ENCODE measurements at regions not wholly inside any gene's neighbourhood (a gene's known extent, or its start where the extent isn't known, plus 50 kb on each side); places are given as distances from the start of the nearest gene placed in this dataset.

DNA sequence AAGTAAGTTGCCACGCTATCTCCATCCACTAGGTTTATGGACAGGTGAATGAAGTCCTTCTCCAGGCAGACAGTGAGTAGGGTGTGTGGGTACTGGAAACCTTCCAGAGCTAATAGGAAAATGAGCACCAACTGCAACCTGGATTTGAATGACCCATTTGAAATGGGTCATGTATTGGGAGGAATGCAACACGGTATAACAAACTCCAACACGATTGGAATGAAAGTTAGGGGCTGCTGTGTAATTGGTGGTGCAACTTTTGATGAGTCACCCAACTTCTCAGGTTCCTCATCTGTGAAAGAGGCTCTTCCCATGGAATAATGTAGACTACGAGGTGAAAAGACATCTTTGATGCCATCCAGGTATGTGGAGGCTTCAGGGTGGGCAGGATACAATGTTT, 241.4 kb upstream of the PODXL start:
- DNase-seq (ENCODE audit: extremely low spot score), result no peak
- ChIA-PET CTCF (no interaction called here), POLR2A (no interaction called here)
- TF ChIP-seq LEF1 (IDR thresholded peaks at IDR 0.05; ENCODE audit: borderline replicate concordance) (no peak), BHLHE40 (IDR thresholded peaks at IDR 0.05; ENCODE audit: borderline replicate concordance) (no peak)

DNA sequence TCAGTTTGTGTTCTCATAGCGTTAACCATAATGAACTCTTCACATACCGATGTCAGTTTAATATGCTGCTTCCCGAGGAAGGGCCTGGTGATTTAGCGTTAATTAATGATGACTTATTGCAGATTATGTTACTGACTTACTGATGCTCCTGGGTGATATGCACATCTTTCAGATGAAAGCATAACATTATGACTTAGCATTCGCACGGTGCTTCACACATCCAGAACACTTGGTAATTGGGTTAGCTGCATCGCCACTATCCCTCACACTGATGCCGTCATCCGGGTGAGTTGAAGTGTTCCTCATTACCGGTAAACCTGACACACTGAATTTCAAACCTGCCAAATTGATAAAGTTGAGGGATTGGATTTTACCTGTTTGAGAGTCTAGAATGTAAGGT, 239.0 kb upstream of the PODXL start:
- no peak for DNase-seq (ENCODE audit: extremely low spot score)

DNA sequence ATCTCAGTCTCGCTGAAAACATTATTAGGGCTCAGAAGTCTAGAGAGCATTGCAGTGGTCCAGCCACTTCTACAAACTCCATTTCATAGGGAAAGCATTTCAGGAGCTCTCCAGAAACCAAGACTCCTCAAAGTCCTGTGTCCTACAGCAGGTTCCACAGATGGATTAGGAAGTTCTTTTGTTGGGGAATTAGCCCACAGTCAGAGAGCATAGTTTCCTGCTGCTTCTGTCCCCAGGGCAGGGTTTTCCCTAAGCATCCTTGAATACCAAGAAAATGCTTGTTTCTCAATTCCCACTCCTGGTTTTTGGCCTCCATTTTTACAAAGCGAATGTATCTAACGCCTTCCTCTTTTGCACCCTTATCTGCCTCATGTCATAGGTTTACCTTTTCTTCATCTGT, 235.9 kb upstream of the PODXL start:
- ChIA-PET POLR2A (no interaction called here), CTCF (no interaction called here)
- DNase-seq (ENCODE audit: extremely low spot score), result no peak
- no peak for TF ChIP-seq TARDBP (IDR thresholded peaks at IDR 0.05)
- TF ChIP-seq, protein P1, sequence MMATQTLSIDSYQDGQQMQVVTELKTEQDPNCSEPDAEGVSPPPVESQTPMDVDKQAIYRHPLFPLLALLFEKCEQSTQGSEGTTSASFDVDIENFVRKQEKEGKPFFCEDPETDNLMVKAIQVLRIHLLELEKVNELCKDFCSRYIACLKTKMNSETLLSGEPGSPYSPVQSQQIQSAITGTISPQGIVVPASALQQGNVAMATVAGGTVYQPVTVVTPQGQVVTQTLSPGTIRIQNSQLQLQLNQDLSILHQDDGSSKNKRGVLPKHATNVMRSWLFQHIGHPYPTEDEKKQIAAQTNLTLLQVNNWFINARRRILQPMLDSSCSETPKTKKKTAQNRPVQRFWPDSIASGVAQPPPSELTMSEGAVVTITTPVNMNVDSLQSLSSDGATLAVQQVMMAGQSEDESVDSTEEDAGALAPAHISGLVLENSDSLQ (IDR thresholded peaks at IDR 0.05), result no peak
- TF ChIP-seq L3MBTL2 (conservative IDR thresholded peaks at IDR 0.05), result no peak
- TF ChIP-seq LEF1 (IDR thresholded peaks at IDR 0.05; ENCODE audit: borderline replicate concordance), result no peak

More for the DNA sequence above, 239.0 kb upstream of the PODXL start:
- ChIA-PET POLR2A (no interaction called here), CTCF (no interaction called here)
- TF ChIP-seq, protein P1 (IDR thresholded peaks at IDR 0.05), result no peak
- TF ChIP-seq TARDBP (IDR thresholded peaks at IDR 0.05), result no peak

DNA sequence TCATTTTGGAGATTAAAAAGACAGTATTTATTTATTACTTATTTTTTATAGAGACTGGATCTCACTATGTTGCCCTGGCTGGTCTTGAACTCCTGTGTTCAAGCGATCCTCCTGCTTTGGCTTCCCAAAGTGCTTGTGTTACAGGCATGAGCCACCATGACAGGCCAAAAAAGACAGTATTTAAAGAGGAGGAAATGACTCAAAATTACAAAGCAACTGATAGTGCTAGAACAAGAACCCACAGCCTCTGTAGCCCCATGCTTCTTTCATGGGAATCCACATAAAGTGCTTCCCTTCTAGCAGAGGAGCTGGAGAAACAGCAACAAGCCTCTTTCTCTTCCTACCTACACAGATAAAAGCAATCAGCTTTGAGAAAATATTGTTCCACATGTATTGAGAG, 230.7 kb upstream of the PODXL start:
- TF ChIP-seq FOXM1 (IDR thresholded peaks at IDR 0.05; ENCODE audit: borderline replicate concordance), result no peak
- no peak for TF ChIP-seq FOXA1 (IDR thresholded peaks at IDR 0.05)
- TF ChIP-seq ELF4 (IDR thresholded peaks at IDR 0.05), result no peak
- no peak for TF ChIP-seq TARDBP (IDR thresholded peaks at IDR 0.05)
- no peak for TF ChIP-seq L3MBTL2 (conservative IDR thresholded peaks at IDR 0.05)
- no peak for TF ChIP-seq HDGF (IDR thresholded peaks at IDR 0.05; ENCODE audit: borderline replicate concordance)
- no peak for TF ChIP-seq SP1 (IDR thresholded peaks at IDR 0.05)
- no peak for TF ChIP-seq NFRKB (IDR thresholded peaks at IDR 0.05)
- no peak for TF ChIP-seq FOXK2 (IDR thresholded peaks at IDR 0.05)
- DNase-seq (ENCODE audit: extremely low spot score), result no peak
- CTCF ChIA-PET, result no interaction called here
- POLR2A ChIA-PET, result no interaction called here

DNA sequence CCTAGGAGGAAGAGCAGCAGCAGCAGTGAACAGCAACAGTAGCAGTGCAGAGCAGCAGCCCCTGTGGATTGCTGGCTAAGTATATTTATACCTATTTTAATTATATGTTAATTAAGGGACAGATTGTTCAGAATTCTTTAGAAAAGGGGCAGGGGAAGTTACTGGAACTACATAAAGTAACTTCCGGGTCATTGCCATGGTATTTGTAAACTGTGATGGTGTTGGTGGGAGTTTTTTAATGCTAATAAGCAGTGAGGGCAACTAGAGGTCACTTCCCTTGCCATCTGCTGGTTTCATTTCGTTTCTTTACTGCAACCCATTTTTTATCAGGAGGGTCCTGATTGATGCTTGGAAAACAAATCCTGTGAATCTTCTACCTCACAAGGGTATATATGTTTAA, 229.8 kb upstream of the PODXL start:
- ChIA-PET CTCF (interaction anchor here (0.6 kb wide), 1 partner anchor 57 kb away, joined by 3 read pairs; no protein-coding TSS in a partner anchor), POLR2A (no interaction called here)
- no peak for DNase-seq (ENCODE audit: extremely low spot score)
- TF ChIP-seq ELF4 (IDR thresholded peaks at IDR 0.05) (no peak), CTBP1 (IDR thresholded peaks at IDR 0.05; ENCODE audit: borderline replicate concordance) (no peak), TARDBP (IDR thresholded peaks at IDR 0.05) (no peak), L3MBTL2 (conservative IDR thresholded peaks at IDR 0.05) (no peak), HDGF (IDR thresholded peaks at IDR 0.05; ENCODE audit: borderline replicate concordance) (no peak), FOXM1 (IDR thresholded peaks at IDR 0.05; ENCODE audit: borderline replicate concordance) (no peak), SUZ12 (IDR thresholded peaks at IDR 0.05) (no peak), SP1 (IDR thresholded peaks at IDR 0.05) (no peak), LEF1 (IDR thresholded peaks at IDR 0.05; ENCODE audit: borderline replicate concordance) (no peak), ARNT (IDR thresholded peaks at IDR 0.05) (no peak), FOXA1 (IDR thresholded peaks at IDR 0.05) (no peak), FOXK2 (IDR thresholded peaks at IDR 0.05) (no peak), BHLHE40 (IDR thresholded peaks at IDR 0.05; ENCODE audit: borderline replicate concordance) (no peak), NFRKB (IDR thresholded peaks at IDR 0.05) (no peak), ZNF384 (IDR thresholded peaks at IDR 0.05) (no peak)
- TF ChIP-seq, protein P1 (IDR thresholded peaks at IDR 0.05), result no peak

DNA sequence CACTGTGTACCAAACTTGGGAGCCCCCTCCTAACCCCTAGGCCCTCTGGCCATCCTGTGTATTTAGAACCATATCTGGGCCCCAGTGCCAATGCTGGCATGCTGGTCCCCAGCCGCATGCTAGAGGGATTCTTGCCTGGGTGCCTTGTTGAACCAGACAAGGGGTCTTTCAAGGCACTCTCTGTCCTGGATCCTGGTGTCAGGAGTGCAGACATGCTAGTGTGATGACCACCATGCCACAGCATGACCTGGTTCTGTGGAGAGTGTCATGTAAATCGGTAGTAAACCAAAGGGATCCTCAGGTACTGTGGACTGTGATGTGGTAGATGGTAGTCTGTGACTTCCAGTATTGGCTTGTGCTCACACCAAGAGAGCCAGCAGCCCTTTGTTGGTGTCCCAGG, 222.2 kb upstream of the PODXL start:
- TF ChIP-seq SP1 (IDR thresholded peaks at IDR 0.05), result no peak
- TF ChIP-seq LEF1 (IDR thresholded peaks at IDR 0.05; ENCODE audit: borderline replicate concordance), result no peak
- TF ChIP-seq ZNF384 (IDR thresholded peaks at IDR 0.05), result no peak
- TF ChIP-seq ARNT (IDR thresholded peaks at IDR 0.05), result no peak
- TF ChIP-seq NFRKB (IDR thresholded peaks at IDR 0.05), result no peak
- TF ChIP-seq FOXA1 (IDR thresholded peaks at IDR 0.05), result no peak
- TF ChIP-seq FOXM1 (IDR thresholded peaks at IDR 0.05; ENCODE audit: borderline replicate concordance), result no peak
- no peak for TF ChIP-seq TARDBP (IDR thresholded peaks at IDR 0.05)
- TF ChIP-seq SUZ12 (IDR thresholded peaks at IDR 0.05), result no peak
- no peak for TF ChIP-seq L3MBTL2 (conservative IDR thresholded peaks at IDR 0.05)
- TF ChIP-seq, protein P1 (IDR thresholded peaks at IDR 0.05), result no peak
- TF ChIP-seq FOXK2 (IDR thresholded peaks at IDR 0.05), result no peak
- no peak for TF ChIP-seq ELF4 (IDR thresholded peaks at IDR 0.05)
- TF ChIP-seq CTBP1 (IDR thresholded peaks at IDR 0.05; ENCODE audit: borderline replicate concordance), result no peak
- TF ChIP-seq HDGF (IDR thresholded peaks at IDR 0.05; ENCODE audit: borderline replicate concordance), result no peak
- no peak for TF ChIP-seq BHLHE40 (IDR thresholded peaks at IDR 0.05; ENCODE audit: borderline replicate concordance)
- no peak for DNase-seq (ENCODE audit: extremely low spot score)
- ChIA-PET CTCF (no interaction called here), POLR2A (no interaction called here)
